Neuron (in vitro differentiated cells): ENCODE measurements at regions not wholly inside any gene's neighbourhood (a gene's known extent, or its start where the extent isn't known, plus 50 kb on each side); places are given as distances from the start of the nearest gene placed in this dataset.

Experiments used
- H2AFZ ChIP-seq: one replicate; pipeline ENCODE4 v1.6.1; 2013; ENCODE audit warnings: low read depth, mild to moderate bottlenecking, inconsistent platforms, low read length, moderate library complexity
- H3K27me3 ChIP-seq: one replicate; pipeline ENCODE4 v1.6.1; 2013; ENCODE audit warnings: low read length; ENCODE audit not compliant: insufficient read depth
- H3K36me3 ChIP-seq: one replicate; pipeline ENCODE4 v1.6.1; 2013; ENCODE audit warnings: low read length; ENCODE audit not compliant: insufficient read depth
- H3K4me1 ChIP-seq: one replicate; pipeline ENCODE4 v1.6.1; 2013; ENCODE audit warnings: low read length; ENCODE audit not compliant: insufficient read depth
- H3K4me3 ChIP-seq: 2 replicates; pipeline ENCODE4 v1.5.1; 2013; ENCODE audit warnings: mild to moderate bottlenecking, low read length, moderate library complexity
- H3K9me3 ChIP-seq: one replicate; pipeline ENCODE4 v1.6.1; 2013; ENCODE audit warnings: low read length

GRCh38 chr15:85306946-85307686, 73.3 kb upstream of the AKAP13 start:
- no peaks in the 10 kb centered on the region for H3K27me3 ChIP-seq
- H2AFZ ChIP-seq, result no peak overlapping the region
- no peaks in the 10 kb centered on the region for H3K4me1 ChIP-seq

GRCh38 chr15:85307687-85308045, 72.7 kb upstream of the AKAP13 start:
- Histone ChIP-seq H3K4me3 (no peak overlapping the region), H3K9me3 (no peaks in the 10 kb centered on the region)

More at GRCh38 chr15:85306946-85307686, 73.3 kb upstream of the AKAP13 start:
- H3K9me3 ChIP-seq, result no peaks in the 10 kb centered on the region
- no peak overlapping the region for H3K4me3 ChIP-seq
- H3K36me3 ChIP-seq, result no peaks in the 10 kb centered on the region

GRCh38 chr15:85311647-85312046, 68.8 kb upstream of the AKAP13 start:
- H2AFZ ChIP-seq, result no peak overlapping the region
- no peak overlapping the region for H3K4me3 ChIP-seq
- H3K36me3 ChIP-seq, result no peaks in the 10 kb centered on the region
- no peaks in the 10 kb centered on the region for H3K27me3 ChIP-seq
- H3K4me1 ChIP-seq, result peaks cover 2% of the 10 kb centered on the region
- H3K9me3 ChIP-seq, result no peaks in the 10 kb centered on the region

More at GRCh38 chr15:85307687-85308045, 72.7 kb upstream of the AKAP13 start:
- Histone ChIP-seq H2AFZ (no peak overlapping the region), H3K36me3 (no peaks in the 10 kb centered on the region), H3K4me1 (peaks cover 2% of the 10 kb centered on the region), H3K27me3 (no peaks in the 10 kb centered on the region)

GRCh38 chr15:85312486-85312885, 67.9 kb upstream of the AKAP13 start:
- Histone ChIP-seq H2AFZ (no peak overlapping the region), H3K4me3 (no peak overlapping the region), H3K27me3 (no peaks in the 10 kb centered on the region), H3K9me3 (no peaks in the 10 kb centered on the region), H3K4me1 (peaks cover 2% of the 10 kb centered on the region), H3K36me3 (no peaks in the 10 kb centered on the region)

- H3K4me3 ChIP-seq, result no peak overlapping the region
- H3K36me3 ChIP-seq, result no peaks in the 10 kb centered on the region
- no peak overlapping the region for H2AFZ ChIP-seq
- H3K9me3 ChIP-seq, result no peaks in the 10 kb centered on the region
- peaks cover 2% of the 10 kb centered on the region for H3K4me1 ChIP-seq
- no peaks in the 10 kb centered on the region for H3K27me3 ChIP-seq
Observed at GRCh38 chr15:85312929-85313331, 67.5 kb upstream of the AKAP13 start.

- Histone ChIP-seq H3K4me3 (no peak overlapping the region), H2AFZ (no peak overlapping the region), H3K27me3 (no peaks in the 10 kb centered on the region), H3K36me3 (no peaks in the 10 kb centered on the region), H3K4me1 (peaks cover 2% of the 10 kb centered on the region), H3K9me3 (no peaks in the 10 kb centered on the region)
Observed at GRCh38 chr15:85313339-85313738, 67.1 kb upstream of the AKAP13 start.

- no peak overlapping the region for H3K4me3 ChIP-seq
- H3K27me3 ChIP-seq, result no peaks in the 10 kb centered on the region
- peaks cover 2% of the 10 kb centered on the region for H3K4me1 ChIP-seq
- no peak overlapping the region for H2AFZ ChIP-seq
- H3K36me3 ChIP-seq, result no peaks in the 10 kb centered on the region
- H3K9me3 ChIP-seq, result no peaks in the 10 kb centered on the region
Observed at GRCh38 chr15:85314146-85314545, 66.3 kb upstream of the AKAP13 start.

- Histone ChIP-seq H3K9me3 (no peaks in the 10 kb centered on the region), H3K4me3 (no peak overlapping the region), H3K36me3 (no peaks in the 10 kb centered on the region), H3K27me3 (no peaks in the 10 kb centered on the region), H2AFZ (no peak overlapping the region), H3K4me1 (peaks cover 2% of the 10 kb centered on the region)
Observed at GRCh38 chr15:85314633-85315032, 65.8 kb upstream of the AKAP13 start.

GRCh38 chr15:85316244-85316934, 64.0 kb upstream of the AKAP13 start:
- Histone ChIP-seq H3K4me3 (no peak overlapping the region), H2AFZ (no peak overlapping the region)

GRCh38 chr15:85318048-85318731, 62.2 kb upstream of the AKAP13 start:
- Histone ChIP-seq H3K4me3 (no peak overlapping the region), H3K4me1 (peaks cover 2% of the 10 kb centered on the region), H3K27me3 (no peaks in the 10 kb centered on the region), H3K36me3 (no peaks in the 10 kb centered on the region), H2AFZ (no peak overlapping the region), H3K9me3 (no peaks in the 10 kb centered on the region)

More at GRCh38 chr15:85316244-85316934, 64.0 kb upstream of the AKAP13 start:
- H3K4me1 ChIP-seq, result peaks cover 2% of the 10 kb centered on the region
- no peaks in the 10 kb centered on the region for H3K27me3 ChIP-seq
- H3K36me3 ChIP-seq, result no peaks in the 10 kb centered on the region
- no peaks in the 10 kb centered on the region for H3K9me3 ChIP-seq

- Histone ChIP-seq H3K4me1 (peaks cover 2% of the 10 kb centered on the region), H2AFZ (no peak overlapping the region), H3K36me3 (no peaks in the 10 kb centered on the region), H3K9me3 (no peaks in the 10 kb centered on the region), H3K4me3 (no peak overlapping the region), H3K27me3 (no peaks in the 10 kb centered on the region)
Observed at GRCh38 chr15:85318732-85319076, 61.7 kb upstream of the AKAP13 start.

- peaks cover 2% of the 10 kb centered on the region for H3K4me1 ChIP-seq
- no peak overlapping the region for H2AFZ ChIP-seq
- H3K36me3 ChIP-seq, result no peaks in the 10 kb centered on the region
- no peaks in the 10 kb centered on the region for H3K27me3 ChIP-seq
- H3K4me3 ChIP-seq, result no peak overlapping the region
- H3K9me3 ChIP-seq, result no peaks in the 10 kb centered on the region
Observed at GRCh38 chr15:85324202-85324601, 56.2 kb upstream of the AKAP13 start.

- Histone ChIP-seq H2AFZ (no peak overlapping the region), H3K27me3 (no peaks in the 10 kb centered on the region), H3K4me3 (no peak overlapping the region), H3K36me3 (no peaks in the 10 kb centered on the region), H3K9me3 (no peaks in the 10 kb centered on the region), H3K4me1 (peaks cover 9% of the 10 kb centered on the region)
Observed at GRCh38 chr15:85325834-85326233, 54.6 kb upstream of the AKAP13 start.
